Upper lobe of left lung (tissue), 6 donors: ENCODE measurements at regions not wholly inside any gene's neighbourhood (a gene's known extent, or its start where the extent isn't known, plus 50 kb on each side); places are given as distances from the start of the nearest gene placed in this dataset.

Experiments
- ATAC-seq, 2 donors: fragments of 200-7000 bp; cut with Tn5 transposase; one replicate each; pipeline ENCODE4 v1.9.1; 2022; ENCODE audit warnings: mild to moderate bottlenecking in 2 of 2, moderate library complexity in 2 of 2; ENCODE audit not compliant: low FRiP score in 2 of 2
- DNase-seq, 2 donors: peaks; one replicate each; pipeline ENCODE4 v3.0.0-alpha.2; 2019 to 2020
- H3K27ac ChIP-seq, 4 donors: fragments of 200-600 bp; sonication (generic); one replicate each; pipeline ENCODE4 v1.5.1; 2016 to 2019
- H3K27me3 ChIP-seq, 4 donors: fragments of 200-600 bp; sonication (generic); one replicate each; pipeline ENCODE4 v1.5.1; 2017 to 2019
- H3K36me3 ChIP-seq, 4 donors: fragments of 200-600 bp; sonication (generic); one replicate each; pipeline ENCODE4 v1.5.1; 2016 to 2019
- H3K4me1 ChIP-seq, 4 donors: fragments of 200-600 bp; sonication (generic); one replicate each; pipeline ENCODE4 v1.5.1; 2018 to 2019
- H3K4me3 ChIP-seq, 4 donors: fragments of 200-600 bp; sonication (generic); one replicate each; pipeline ENCODE4 v1.5.1; 2017 to 2019; ENCODE audit warnings: mild to moderate bottlenecking in 2 of 4, moderate library complexity in 1 of 4
- H3K9me3 ChIP-seq, 4 donors: fragments of 200-600 bp; sonication (generic); one replicate each; pipeline ENCODE4 v1.5.1; 2018 to 2019
- EP300 ChIP-seq, 4 donors: sonication (generic); formaldehyde crosslinking; IDR thresholded peaks; one replicate each; pipeline ENCODE4 v1.5.1; 2017; ENCODE audit warnings: antibody characterized with exemption in 4 of 4, control low read depth in 2 of 4
- POLR2A ChIP-seq, 4 donors: fragments of 450-650 bp; IDR thresholded peaks; one replicate each; pipeline ENCODE4 v1.5.1; 2016 to 2017; ENCODE audit warnings: antibody characterized with exemption in 4 of 4, mild to moderate bottlenecking in 2 of 4
- POLR2AphosphoS5 ChIP-seq, 2 donors: sonication (generic); formaldehyde crosslinking; IDR thresholded peaks; one replicate each; pipeline ENCODE4 v1.5.1; 2017; ENCODE audit warnings: antibody characterized with exemption in 2 of 2
- WGBS, 2 donors: methylation state at CpG; one replicate each; pipeline ENCODE4 v1.1.5; 2017 to 2018; 5-methylcytosine and 5-hydroxymethylcytosine counted together
- TF ChIP-seq, protein P1 (sequence below), 6 experiments: fragments of 450-650 bp in 4 of 6; fragments of 200-600 bp in 2 of 6; sonication (generic) in 2 of 6; IDR thresholded peaks; one replicate each; pipeline ENCODE4 v1.5.1; 2016 to 2019; ENCODE audit warnings: antibody characterized with exemption in 6 of 6
- donor health status: DM: no; HTN: no; CAD: no; lungs with moderate emphysema.
- donor health status: DM: no; HTN: yes; CAD: no; lungs with severe emphysema.

DNA sequence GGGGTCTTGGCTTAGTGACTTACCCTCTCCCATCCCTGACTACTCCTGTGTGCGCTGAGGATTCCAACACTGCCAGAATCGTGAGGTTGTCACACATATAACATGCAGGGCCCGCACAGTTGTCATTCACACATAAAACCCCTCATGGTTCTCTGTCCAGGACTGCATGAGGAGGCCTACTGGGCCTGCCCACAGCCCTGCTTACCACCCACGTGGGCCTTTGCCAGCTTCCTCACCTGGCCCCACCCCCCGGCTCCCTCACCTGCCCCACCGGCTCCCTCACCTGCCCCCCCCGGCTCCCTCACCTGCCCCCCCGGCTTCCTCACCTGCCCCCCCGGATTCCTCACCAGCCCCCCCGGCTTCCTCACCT lies 197.2 kb downstream of the TEX29 start:
- WGBS, 2 donors = 65 to 100% methylated on average over 1 to 4 of the region's 10 CpGs
- DNase-seq = no peak
- Histone ChIP-seq H3K27me3 (no peaks in the 10 kb centered on the region), H3K9me3 (no peaks in the 10 kb centered on the region), H3K4me1 (no peaks in the 10 kb centered on the region), H3K4me3 (no peak overlapping the region), H3K27ac (no peak overlapping the region), H3K36me3 (no peaks in the 10 kb centered on the region)
- no peak for ATAC-seq
- no peak for TF ChIP-seq POLR2A (IDR thresholded peaks at IDR 0.05)
- no peak for TF ChIP-seq EP300 (IDR thresholded peaks at IDR 0.05)
- TF ChIP-seq, protein P1, sequence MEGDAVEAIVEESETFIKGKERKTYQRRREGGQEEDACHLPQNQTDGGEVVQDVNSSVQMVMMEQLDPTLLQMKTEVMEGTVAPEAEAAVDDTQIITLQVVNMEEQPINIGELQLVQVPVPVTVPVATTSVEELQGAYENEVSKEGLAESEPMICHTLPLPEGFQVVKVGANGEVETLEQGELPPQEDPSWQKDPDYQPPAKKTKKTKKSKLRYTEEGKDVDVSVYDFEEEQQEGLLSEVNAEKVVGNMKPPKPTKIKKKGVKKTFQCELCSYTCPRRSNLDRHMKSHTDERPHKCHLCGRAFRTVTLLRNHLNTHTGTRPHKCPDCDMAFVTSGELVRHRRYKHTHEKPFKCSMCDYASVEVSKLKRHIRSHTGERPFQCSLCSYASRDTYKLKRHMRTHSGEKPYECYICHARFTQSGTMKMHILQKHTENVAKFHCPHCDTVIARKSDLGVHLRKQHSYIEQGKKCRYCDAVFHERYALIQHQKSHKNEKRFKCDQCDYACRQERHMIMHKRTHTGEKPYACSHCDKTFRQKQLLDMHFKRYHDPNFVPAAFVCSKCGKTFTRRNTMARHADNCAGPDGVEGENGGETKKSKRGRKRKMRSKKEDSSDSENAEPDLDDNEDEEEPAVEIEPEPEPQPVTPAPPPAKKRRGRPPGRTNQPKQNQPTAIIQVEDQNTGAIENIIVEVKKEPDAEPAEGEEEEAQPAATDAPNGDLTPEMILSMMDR (IDR thresholded peaks at IDR 0.05) = no peak
- TF ChIP-seq POLR2AphosphoS5 (IDR thresholded peaks at IDR 0.05) = no peak

DNA sequence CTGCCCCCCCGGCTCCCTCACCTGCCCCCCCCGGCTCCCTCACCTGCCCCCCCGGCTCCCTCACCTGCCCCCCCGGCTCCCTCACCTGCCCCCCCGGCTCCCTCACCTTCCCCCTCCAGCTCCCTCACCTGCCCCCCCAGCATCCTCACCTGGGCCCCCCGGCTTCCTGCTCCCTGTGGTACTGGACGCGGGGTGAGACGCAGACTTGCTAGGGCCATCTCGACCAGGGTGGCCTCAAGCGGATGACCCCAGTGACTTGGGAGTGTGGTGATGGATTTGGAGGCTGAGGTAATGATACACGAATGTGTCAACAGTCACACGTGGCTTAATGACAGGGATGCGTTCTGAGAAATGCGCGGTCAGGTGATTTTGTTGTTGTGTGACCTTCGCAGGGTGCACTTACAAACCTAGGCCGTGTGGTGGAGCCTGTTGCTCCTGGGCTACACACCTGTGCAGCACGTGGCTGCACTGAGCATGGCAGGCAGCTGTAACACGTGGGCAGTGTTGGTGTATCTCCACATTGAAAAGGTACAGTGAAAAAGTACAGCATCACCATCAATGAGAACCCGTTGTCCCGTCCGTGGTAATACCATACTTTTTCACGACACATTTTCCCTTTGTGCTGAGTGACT lies 197.8 kb downstream of the TEX29 start:
- no peak for ATAC-seq
- DNase-seq = no peak
- Histone ChIP-seq H3K4me3 (no peak overlapping the region), H3K4me1 (no peaks in the 10 kb centered on the region), H3K27me3 (no peaks in the 10 kb centered on the region), H3K27ac (no peak overlapping the region), H3K9me3 (no peaks in the 10 kb centered on the region), H3K36me3 (no peaks in the 10 kb centered on the region)
- TF ChIP-seq EP300 (IDR thresholded peaks at IDR 0.05) (no peak), POLR2A (IDR thresholded peaks at IDR 0.05) (no peak), POLR2AphosphoS5 (IDR thresholded peaks at IDR 0.05) (no peak)
- TF ChIP-seq, protein P1 (IDR thresholded peaks at IDR 0.05) = no peak
- 79 to 80% methylated on average over 15 to 18 of the region's 24 CpGs for WGBS, 2 donors

DNA sequence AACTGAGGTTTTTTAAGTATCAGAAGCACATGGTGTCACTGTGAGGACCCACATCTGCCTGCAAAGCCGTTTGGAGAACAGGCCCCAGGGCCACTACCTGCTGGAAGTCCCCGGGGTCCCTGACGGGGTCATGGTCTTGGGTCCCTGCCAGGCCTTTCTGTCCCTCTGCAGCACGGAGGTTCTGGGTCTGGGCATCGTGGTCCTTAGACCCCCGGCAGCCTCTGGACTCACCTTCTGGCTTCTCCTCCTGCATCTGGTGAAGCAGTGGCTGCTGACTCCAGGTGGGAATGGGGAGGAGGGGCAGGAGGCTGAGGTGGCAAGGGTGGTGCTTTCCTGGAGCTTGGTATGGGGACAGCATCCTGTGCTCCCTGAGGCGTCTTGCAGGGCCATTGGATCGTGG lies 198.6 kb downstream of the TEX29 start:
- Histone ChIP-seq H3K4me3 (no peak overlapping the region), H3K36me3 (no peaks in the 10 kb centered on the region), H3K27ac (no peak overlapping the region), H3K27me3 (no peaks in the 10 kb centered on the region), H3K9me3 (no peaks in the 10 kb centered on the region), H3K4me1 (no peaks in the 10 kb centered on the region)
- no peak for TF ChIP-seq POLR2AphosphoS5 (IDR thresholded peaks at IDR 0.05)
- TF ChIP-seq EP300 (IDR thresholded peaks at IDR 0.05) = no peak
- TF ChIP-seq POLR2A (IDR thresholded peaks at IDR 0.05) = no peak
- TF ChIP-seq, protein P1 (IDR thresholded peaks at IDR 0.05) = no peak
- DNase-seq (no peak), ATAC-seq (no peak)
- WGBS, 2 donors = 79 to 83% methylated on average over 4 to 8 of the region's 8 CpGs

DNA sequence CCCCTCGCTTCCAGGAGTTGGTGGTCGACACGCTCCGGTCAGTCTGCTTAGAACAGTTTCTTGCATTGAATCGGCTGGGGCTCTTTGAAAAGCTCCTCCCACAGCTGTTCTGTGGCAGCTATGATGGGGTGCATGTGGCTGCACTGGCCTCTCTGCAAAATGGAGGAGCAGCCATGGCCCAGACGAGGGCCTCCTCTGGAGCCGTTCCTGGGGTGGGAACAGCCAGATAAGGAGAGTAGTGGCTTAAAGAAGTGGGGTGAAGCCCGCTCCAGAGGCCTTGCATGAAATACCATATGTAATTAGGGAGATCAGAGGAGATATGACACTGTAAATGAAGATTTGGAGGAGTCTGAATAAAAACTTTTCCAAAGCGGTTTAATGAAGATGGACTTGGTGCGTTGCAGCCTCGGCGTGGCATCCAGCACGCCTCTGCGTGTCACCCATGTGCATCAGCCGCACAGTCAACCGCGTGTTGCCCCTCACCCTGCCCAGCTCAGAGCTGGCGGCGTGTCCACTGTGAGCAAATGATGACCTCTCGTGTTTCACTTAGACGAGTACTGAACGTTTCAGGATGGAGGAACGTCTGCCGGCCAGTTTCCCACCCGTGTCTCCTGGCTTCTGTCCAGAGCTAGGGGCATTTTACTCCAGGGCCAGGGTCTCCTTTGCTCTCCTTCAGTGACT lies 199.2 kb downstream of the TEX29 start:
- 79% methylated on average over 21 to 24 of the region's 25 CpGs for WGBS, 2 donors
- ATAC-seq (no peak), DNase-seq (no peak)
- H3K27ac ChIP-seq = no peak overlapping the region
- no peaks in the 10 kb centered on the region for H3K4me1 ChIP-seq
- no peak overlapping the region for H3K4me3 ChIP-seq
- H3K36me3 ChIP-seq = no peaks in the 10 kb centered on the region
- H3K27me3 ChIP-seq = no peaks in the 10 kb centered on the region
- no peak for TF ChIP-seq POLR2A (IDR thresholded peaks at IDR 0.05)
- TF ChIP-seq POLR2AphosphoS5 (IDR thresholded peaks at IDR 0.05) = no peak
- no peak for TF ChIP-seq EP300 (IDR thresholded peaks at IDR 0.05)
- TF ChIP-seq, protein P1 (IDR thresholded peaks at IDR 0.05) = no peak
- H3K9me3 ChIP-seq = no peaks in the 10 kb centered on the region

DNA sequence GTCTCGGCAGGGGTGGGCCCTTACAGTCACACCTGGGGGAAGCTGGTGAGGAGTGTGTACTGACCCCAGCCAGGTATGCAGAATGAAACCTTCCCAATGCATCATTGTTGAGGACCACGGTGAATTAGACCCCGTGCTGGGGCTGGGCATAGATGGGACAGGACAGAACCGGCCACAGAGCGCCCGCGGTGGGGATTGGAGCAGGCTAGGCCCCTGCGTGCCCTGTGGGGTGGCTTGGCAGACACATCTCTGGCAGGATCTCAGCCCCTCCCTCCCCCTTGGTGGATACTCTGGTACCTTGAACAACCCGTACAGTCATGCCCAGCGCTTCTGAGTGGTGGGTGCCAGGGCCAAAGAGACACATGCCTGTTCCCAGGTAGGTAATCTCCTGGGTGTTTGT lies 200.6 kb downstream of the TEX29 start:
- Histone ChIP-seq H3K36me3 (no peaks in the 10 kb centered on the region), H3K27ac (no peak overlapping the region), H3K4me1 (no peaks in the 10 kb centered on the region), H3K9me3 (no peaks in the 10 kb centered on the region), H3K27me3 (no peaks in the 10 kb centered on the region), H3K4me3 (no peak overlapping the region)
- 80 to 93% methylated on average over 8 to 10 of the region's 10 CpGs for WGBS, 2 donors
- no peak for ATAC-seq
- no peak for DNase-seq
- TF ChIP-seq POLR2A (IDR thresholded peaks at IDR 0.05) (no peak), EP300 (IDR thresholded peaks at IDR 0.05) (no peak), POLR2AphosphoS5 (IDR thresholded peaks at IDR 0.05) (no peak)
- TF ChIP-seq, protein P1 (IDR thresholded peaks at IDR 0.05) = no peak
